B cell (primary cell): ENCODE measurements at regions not wholly inside any gene's neighbourhood (a gene's known extent, or its start where the extent isn't known, plus 50 kb on each side); places are given as distances from the start of the nearest gene placed in this dataset.

Experiments
- ATAC-seq: fragments of 200-7000 bp; cut with Tn5 transposase; one replicate; pipeline ENCODE4 v1.10.0; 2021; ENCODE audit warnings: low read depth, mild to moderate bottlenecking, moderate number of reproducible peaks, moderate library complexity
- CTCF ChIA-PET: fragments of 350-600 bp; sonication (Branson Sonifier 250); formaldehyde crosslinking; loops from one replicate; lab custom pipeline; 2021; ENCODE audit warnings: antibody characterized with exemption, inconsistent platforms; lab: Charles Lee
- POLR2A ChIA-PET: fragments of 350-600 bp; sonication (Branson Sonifier 250); formaldehyde crosslinking; loops from one replicate; lab custom pipeline; 2021; ENCODE audit warnings: antibody characterized with exemption; lab: Charles Lee
- DNase-seq: peaks from one replicate; pipeline ENCODE4 v3.0.0; 2013
- H2AFZ ChIP-seq: 2 replicates; pipeline ENCODE4 v1.6.1; 2012; ENCODE audit warnings: mild to moderate bottlenecking, low read depth, low read length; ENCODE audit not compliant: insufficient read depth, poor library complexity, severe bottlenecking
- H3K27ac ChIP-seq, 2 donors: 1 replicate in 1 of 2; 2 replicates in 1 of 2; pipeline ENCODE4 v1.5.1; 2012 to 2013; ENCODE audit warnings: low read length in 2 of 2, mild to moderate bottlenecking in 2 of 2, moderate library complexity in 1 of 2
- H3K27me3 ChIP-seq, 4 experiments: fragments of 200-600 bp in 1 of 4; sonication (generic) in 1 of 4; replicated peaks in 1 of 4; 1 replicate in 2 of 4; 2 replicates in 2 of 4; pipeline versions ENCODE4 v1.6.1 to v1.7.0; 2013 to 2016; ENCODE audit warnings: low read length in 3 of 4, mild to moderate bottlenecking in 2 of 4, mixed read lengths in 1 of 4, moderate library complexity in 1 of 4; ENCODE audit not compliant: insufficient read depth in 4 of 4, control insufficient read depth in 3 of 4; ENCODE audit errors: control extremely low read depth in 1 of 4
- H3K36me3 ChIP-seq, 2 experiments: replicated peaks in 1 of 2; 1 replicate in 1 of 2; 2 replicates in 1 of 2; pipeline versions ENCODE4 v1.6.1 to v1.7.1; 2013; ENCODE audit warnings: low read length in 1 of 2; ENCODE audit not compliant: insufficient read depth in 2 of 2, control insufficient read depth in 1 of 2; ENCODE audit errors: control extremely low read depth in 1 of 2, extremely low read depth in 1 of 2
- H3K4me1 ChIP-seq, 2 donors: fragments of 200-600 bp in 1 of 2; sonication (generic) in 1 of 2; 1 replicate in 1 of 2; 2 replicates in 1 of 2; pipeline versions ENCODE4 v1.5.1 to v1.6.1; 2013 to 2017; ENCODE audit warnings: low read length in 2 of 2; ENCODE audit not compliant: control insufficient read depth in 2 of 2, insufficient read depth in 2 of 2
- H3K4me2 ChIP-seq: replicated peaks from 2 replicates; pipeline ENCODE3; 2012; ENCODE audit warnings: mild to moderate bottlenecking, low read depth, low read length; ENCODE audit not compliant: poor library complexity, severe bottlenecking
- H3K4me3 ChIP-seq, 5 experiments: fragments of 200-600 bp in 1 of 5; sonication (generic) in 1 of 5; 1 replicate in 3 of 5; 2 replicates in 2 of 5; pipeline versions ENCODE4 v1.5.1 to v1.7.0; 2011 to 2016; ENCODE audit warnings: low read length in 4 of 5, mild to moderate bottlenecking in 4 of 5, low read depth in 2 of 5, control low read depth in 1 of 5, moderate library complexity in 1 of 5; ENCODE audit not compliant: insufficient read depth in 1 of 5; ENCODE audit errors: control extremely low read depth in 1 of 5, extremely low read depth in 1 of 5
- H3K79me2 ChIP-seq: fragments of 200-600 bp; sonication (generic); one replicate; pipeline ENCODE4 v1.6.0; 2016; ENCODE audit warnings: low read length; ENCODE audit not compliant: control insufficient read depth, insufficient read depth
- H3K9ac ChIP-seq: fragments of 200-600 bp; sonication (generic); 2 replicates; pipeline ENCODE4 v1.6.1; 2017; ENCODE audit warnings: mild to moderate bottlenecking, low read length, moderate library complexity
- H3K9me3 ChIP-seq, 3 donors: one replicate each; pipeline versions ENCODE4 v1.6.1 to v1.7.1; 2013; ENCODE audit warnings: low read length in 2 of 3; ENCODE audit not compliant: control insufficient read depth in 2 of 3, insufficient read depth in 1 of 3; ENCODE audit errors: control extremely low read depth in 1 of 3
- H4K20me1 ChIP-seq: 2 replicates; pipeline ENCODE4 v1.6.0; 2012; ENCODE audit warnings: mild to moderate bottlenecking, low read length; ENCODE audit not compliant: insufficient read depth, control insufficient read depth, poor library complexity, severe bottlenecking
- H3K27ac Mint-ChIP-seq: one replicate; pipeline ENCODE4 v1.8.0; 2021; ENCODE audit warnings: mixed read lengths
- H3K27me3 Mint-ChIP-seq: one replicate; pipeline ENCODE4 v1.8.0; 2021; ENCODE audit warnings: mixed read lengths
- H3K4me1 Mint-ChIP-seq: one replicate; pipeline ENCODE4 v1.8.0; 2021; ENCODE audit warnings: mixed read lengths
- H3K4me3 Mint-ChIP-seq: one replicate; pipeline ENCODE4 v1.8.0; 2021; ENCODE audit warnings: mixed read lengths
- H3K9me3 Mint-ChIP-seq: one replicate; pipeline ENCODE4 v1.8.0; 2022; ENCODE audit warnings: mixed read lengths; ENCODE audit not compliant: insufficient read depth
- EZH2 ChIP-seq: IDR thresholded peaks from 2 replicates; pipeline ENCODE4 v1.6.1; 2012; ENCODE audit warnings: borderline replicate concordance, low read depth, mild to moderate bottlenecking, moderate library complexity, low read length; ENCODE audit not compliant: insufficient read depth, poor library complexity, severe bottlenecking
- WGBS: methylation state at CpG from one replicate; pipeline ENCODE4 v1.1.5; 2013; ENCODE audit warnings: missing lambda C conversion rate; ENCODE audit not compliant: insufficient coverage; 5-methylcytosine and 5-hydroxymethylcytosine counted together
- intact Hi-C: fragments of 100-400 bp; cut with micrococcal nuclease; formaldehyde crosslinking; loops from one replicate; pipeline ENCODE4 v1.10.0; 2022
- TF ChIP-seq, protein P1 (sequence below): fragments of 200-600 bp; IDR thresholded peaks from one replicate; pipeline ENCODE4 v1.8.0; 2022; ENCODE audit warnings: antibody characterized with exemption, mild to moderate bottlenecking

DNA sequence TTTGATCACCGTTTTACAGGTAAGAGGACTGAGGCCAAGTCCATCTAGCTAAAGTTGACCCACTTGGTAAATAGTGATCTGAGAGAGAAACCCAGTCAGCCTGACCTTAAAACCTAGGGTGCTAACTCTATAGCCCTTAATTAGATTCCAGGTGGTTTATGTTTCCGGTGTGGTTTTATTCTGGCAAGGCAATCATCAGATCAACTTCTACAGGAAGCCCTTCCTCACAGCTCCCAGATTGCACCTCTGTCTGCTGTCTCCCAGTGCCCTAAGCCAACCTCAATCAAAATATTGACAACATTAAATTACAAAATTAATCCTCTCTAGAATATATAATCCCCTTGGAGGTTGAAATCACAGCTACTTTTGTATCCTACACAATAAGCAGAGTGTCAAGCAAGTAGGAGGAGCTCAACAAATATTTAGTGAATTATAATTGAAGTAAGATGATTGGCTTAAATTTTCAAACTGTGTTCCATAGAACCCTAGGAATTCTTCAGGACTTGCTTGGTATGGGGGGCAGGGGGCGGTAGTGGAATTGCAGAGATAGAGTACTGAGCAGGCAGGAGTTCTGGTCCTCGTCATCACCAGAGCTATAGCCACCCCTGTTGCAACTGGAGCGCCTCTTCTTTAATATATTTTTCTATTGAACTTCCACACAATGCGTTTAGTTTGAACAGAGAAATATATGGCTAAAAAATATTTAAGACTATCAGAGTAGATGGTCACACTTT is 692.8 kb upstream of the LRRN3 start:
- no peak overlapping the region for H3K4me3 Mint-ChIP-seq
- no CpG with 5 or more reads among the region's 6 CpGs for WGBS

DNA sequence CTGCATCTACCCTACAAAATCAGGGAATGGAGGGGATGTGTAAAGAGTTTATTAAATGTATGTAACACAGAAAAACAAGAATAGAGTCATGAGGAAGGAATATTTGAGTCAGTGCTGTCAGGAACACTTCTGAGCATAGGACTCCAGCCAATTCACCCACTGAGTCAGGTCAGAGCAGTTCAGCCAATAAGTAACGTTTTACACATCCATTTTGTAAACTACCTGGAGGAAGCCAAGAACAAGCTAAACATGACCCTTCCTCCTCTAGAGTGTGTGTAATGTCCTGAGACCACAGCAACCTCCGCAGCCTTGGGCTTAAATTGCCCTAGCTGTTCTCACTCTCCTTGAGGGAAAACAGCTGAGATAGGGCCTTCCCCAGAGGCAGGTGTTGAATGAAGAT is 691.5 kb upstream of the LRRN3 start:
- Mint-ChIP-seq H3K4me3 (no peak overlapping the region), H3K9me3 (no peaks in the 10 kb centered on the region), H3K4me1 (no peaks in the 10 kb centered on the region), H3K27me3 (no peaks in the 10 kb centered on the region), H3K27ac (no peak overlapping the region)
- Histone ChIP-seq H3K4me1 (no peaks in the 10 kb centered on the region), H3K9me3 (peaks cover 0 to 3% (median 0%) of the 10 kb centered on the region in 3 donors), H3K4me3 (no peak overlapping the region), H3K79me2 (no peaks in the 10 kb centered on the region), H3K27me3 (no peaks in the 10 kb centered on the region), H4K20me1 (no peaks in the 10 kb centered on the region), H3K27ac (no peak overlapping the region), H2AFZ (no peak overlapping the region), H3K4me2 (no peak overlapping the region), H3K36me3 (no peaks in the 10 kb centered on the region), H3K9ac (no peak overlapping the region)
- TF ChIP-seq, protein P1, sequence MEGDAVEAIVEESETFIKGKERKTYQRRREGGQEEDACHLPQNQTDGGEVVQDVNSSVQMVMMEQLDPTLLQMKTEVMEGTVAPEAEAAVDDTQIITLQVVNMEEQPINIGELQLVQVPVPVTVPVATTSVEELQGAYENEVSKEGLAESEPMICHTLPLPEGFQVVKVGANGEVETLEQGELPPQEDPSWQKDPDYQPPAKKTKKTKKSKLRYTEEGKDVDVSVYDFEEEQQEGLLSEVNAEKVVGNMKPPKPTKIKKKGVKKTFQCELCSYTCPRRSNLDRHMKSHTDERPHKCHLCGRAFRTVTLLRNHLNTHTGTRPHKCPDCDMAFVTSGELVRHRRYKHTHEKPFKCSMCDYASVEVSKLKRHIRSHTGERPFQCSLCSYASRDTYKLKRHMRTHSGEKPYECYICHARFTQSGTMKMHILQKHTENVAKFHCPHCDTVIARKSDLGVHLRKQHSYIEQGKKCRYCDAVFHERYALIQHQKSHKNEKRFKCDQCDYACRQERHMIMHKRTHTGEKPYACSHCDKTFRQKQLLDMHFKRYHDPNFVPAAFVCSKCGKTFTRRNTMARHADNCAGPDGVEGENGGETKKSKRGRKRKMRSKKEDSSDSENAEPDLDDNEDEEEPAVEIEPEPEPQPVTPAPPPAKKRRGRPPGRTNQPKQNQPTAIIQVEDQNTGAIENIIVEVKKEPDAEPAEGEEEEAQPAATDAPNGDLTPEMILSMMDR: no peak
- no peak for TF ChIP-seq EZH2
- CTCF ChIA-PET: no interaction called here
- ATAC-seq: no peak
- WGBS: no CpG with 5 or more reads among the region's 2 CpGs
- POLR2A ChIA-PET: no interaction called here
- DNase-seq: no peak
- intact Hi-C loops: no loop called here

More for the DNA sequence above, 692.8 kb upstream of the LRRN3 start:
- Histone ChIP-seq H3K27ac (no peak overlapping the region), H3K4me3 (no peak overlapping the region), H3K36me3 (no peaks in the 10 kb centered on the region), H3K9me3 (peaks cover 0 to 3% (median 0%) of the 10 kb centered on the region in 3 donors), H3K4me1 (no peaks in the 10 kb centered on the region), H3K4me2 (no peak overlapping the region), H3K79me2 (no peaks in the 10 kb centered on the region), H3K9ac (no peak overlapping the region), H3K27me3 (no peaks in the 10 kb centered on the region), H4K20me1 (no peaks in the 10 kb centered on the region), H2AFZ (no peak overlapping the region)
- ATAC-seq (no peak), DNase-seq (no peak)
- intact Hi-C loops: no loop called here
- Mint-ChIP-seq H3K4me1 (no peaks in the 10 kb centered on the region), H3K27me3 (no peaks in the 10 kb centered on the region), H3K9me3 (no peaks in the 10 kb centered on the region), H3K27ac (no peak overlapping the region)
- TF ChIP-seq, protein P1: no peak
- TF ChIP-seq EZH2: no peak
- CTCF ChIA-PET: no interaction called here
- POLR2A ChIA-PET: no interaction called here
